Smooth muscle cell (in vitro differentiated cells): ENCODE measurements at regions not wholly inside any gene's neighbourhood (a gene's known extent, or its start where the extent isn't known, plus 50 kb on each side); places are given as distances from the start of the nearest gene placed in this dataset.
A peak's percentile ranks its signal among the peaks of the same experiment; 100 is the strongest.

Source experiments
- DNase-seq: peaks from one replicate; lab custom pipeline; 2025; ENCODE audit not compliant: unreplicated experiment; lab: John Stamatoyannopoulos, UW
- H2AFZ ChIP-seq: fragments of 200-600 bp; sonication (generic); 2 replicates; pipeline ENCODE4 v1.6.0; 2016; ENCODE audit warnings: antibody characterized with exemption, low read depth, mild to moderate bottlenecking
- H3F3A ChIP-seq: fragments of 200-600 bp; sonication (generic); 2 replicates; pipeline ENCODE4 v1.6.0; 2017; ENCODE audit warnings: antibody characterized with exemption, low read depth
- H3K27ac ChIP-seq: fragments of 200-600 bp; sonication (generic); 2 replicates; pipeline ENCODE4 v1.5.1; 2016; ENCODE audit warnings: low read depth, mild to moderate bottlenecking
- H3K27me3 ChIP-seq: fragments of 200-600 bp; sonication (generic); 2 replicates; pipeline ENCODE4 v1.6.1; 2016; ENCODE audit warnings: low read depth, mild to moderate bottlenecking
- H3K36me3 ChIP-seq: fragments of 200-600 bp; sonication (generic); 2 replicates; pipeline ENCODE4 v1.5.1; 2016; ENCODE audit warnings: low read depth
- H3K4me1 ChIP-seq: fragments of 200-600 bp; sonication (generic); 2 replicates; pipeline ENCODE4 v1.5.1; 2016; ENCODE audit warnings: low read depth
- H3K4me2 ChIP-seq: fragments of 200-600 bp; sonication (generic); 2 replicates; pipeline ENCODE4 v1.6.0; 2016; ENCODE audit warnings: mild to moderate bottlenecking
- H3K4me3 ChIP-seq: fragments of 200-600 bp; sonication (generic); 2 replicates; pipeline ENCODE4 v1.5.1; 2016; ENCODE audit warnings: mild to moderate bottlenecking
- H3K79me2 ChIP-seq: fragments of 200-600 bp; sonication (generic); 2 replicates; pipeline ENCODE4 v1.6.0; 2016; ENCODE audit warnings: low read depth, mild to moderate bottlenecking
- H3K9ac ChIP-seq: fragments of 200-600 bp; sonication (generic); 2 replicates; pipeline ENCODE4 v1.6.0; 2016; ENCODE audit warnings: low read depth
- H3K9me3 ChIP-seq: fragments of 200-600 bp; sonication (generic); replicated peaks from 2 replicates; pipeline ENCODE4 v1.5.1; 2016; ENCODE audit warnings: low read depth
- H4K20me1 ChIP-seq: fragments of 200-600 bp; sonication (generic); 2 replicates; pipeline ENCODE4 v1.6.0; 2016; ENCODE audit warnings: low read depth
- CTCF ChIP-seq: fragments of 200-600 bp; sonication (generic); IDR thresholded peaks from 2 replicates; pipeline ENCODE4 v1.5.1; 2017; ENCODE audit warnings: borderline replicate concordance, mild to moderate bottlenecking, antibody characterized with exemption; ENCODE audit not compliant: insufficient read depth, poor library complexity, severe bottlenecking
- WGBS: methylation state at CpG from one replicate; pipeline ENCODE4 v1.1.7; 2016; ENCODE audit warnings: low lambda C conversion rate; 5-methylcytosine and 5-hydroxymethylcytosine counted together

GRCh38 chr15:39177561-39177960 is 403.3 kb upstream of the THBS1 start:
- no peaks in the 10 kb centered on the region for H3F3A ChIP-seq

DNA sequence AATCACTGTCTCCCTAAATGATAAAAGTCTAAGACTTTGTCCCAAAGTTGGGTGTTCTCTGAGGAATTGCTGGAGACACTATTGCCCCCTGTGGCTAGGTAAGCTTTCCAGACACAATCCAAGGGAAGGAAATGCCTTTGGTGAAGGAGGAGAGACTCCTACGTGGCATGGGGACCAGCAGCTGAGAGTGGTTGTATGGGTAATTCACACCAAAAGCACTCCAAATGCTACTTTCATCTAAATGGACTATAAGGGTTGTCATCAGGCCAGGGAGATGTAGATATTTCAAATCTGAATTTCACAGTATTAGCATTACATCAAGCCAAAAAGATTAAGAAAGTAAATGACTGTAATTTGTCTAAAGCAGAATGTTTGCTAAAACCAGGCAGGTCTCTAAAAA is 400.8 kb upstream of the THBS1 start:
- Histone ChIP-seq H3K9ac (no peak overlapping the region), H3K36me3 (no peaks in the 10 kb centered on the region), H4K20me1 (no peaks in the 10 kb centered on the region), H3K79me2 (no peaks in the 10 kb centered on the region), H3K9me3 (no peaks in the 10 kb centered on the region), H3F3A (no peaks in the 10 kb centered on the region), H3K4me3 (no peak overlapping the region), H3K27me3 (no peaks in the 10 kb centered on the region), H3K4me1 (no peaks in the 10 kb centered on the region), H2AFZ (no peak overlapping the region), H3K27ac (peak overlapping the region; percentile 56), H3K4me2 (peak overlapping the region; percentile 18)
- TF ChIP-seq CTCF, result no peak
- WGBS, result 71% methylated on average over 1 of the region's 1 CpG
- no peak for DNase-seq

More at GRCh38 chr15:39177561-39177960, 403.3 kb upstream of the THBS1 start:
- DNase-seq, result no peak
- Histone ChIP-seq H3K27ac (no peak overlapping the region), H3K4me3 (no peak overlapping the region), H3K9ac (no peak overlapping the region), H4K20me1 (no peaks in the 10 kb centered on the region), H3K4me1 (peaks cover 4% of the 10 kb centered on the region), H3K27me3 (no peaks in the 10 kb centered on the region), H3K36me3 (no peaks in the 10 kb centered on the region), H3K9me3 (no peaks in the 10 kb centered on the region), H3K79me2 (no peaks in the 10 kb centered on the region), H3K4me2 (no peak overlapping the region), H2AFZ (no peak overlapping the region)
- TF ChIP-seq CTCF, result no peak
- WGBS, result 72% methylated on average over 4 of the region's 4 CpGs

DNA sequence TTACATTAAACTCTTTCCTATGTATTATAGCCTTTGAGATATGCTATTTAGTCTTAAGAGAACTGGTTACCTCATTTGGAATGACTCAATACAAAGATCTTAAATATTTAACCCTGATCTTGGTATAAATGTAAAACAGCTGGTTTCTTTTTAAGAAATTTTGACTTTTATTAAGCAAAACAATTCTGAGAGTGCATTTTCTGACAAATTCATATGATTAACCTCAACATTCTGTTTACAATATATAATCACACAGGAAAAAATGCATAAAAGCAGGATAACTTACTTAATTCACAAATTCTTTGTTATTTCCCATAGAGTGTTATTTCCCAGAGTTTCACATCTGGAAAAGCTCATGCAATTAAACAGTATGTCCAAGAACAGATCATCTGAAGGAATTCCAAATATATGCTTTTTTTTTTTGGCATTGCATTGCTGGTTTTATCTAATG is 400.4 kb upstream of the THBS1 start:
- H3K4me3 ChIP-seq, result no peak overlapping the region
- H3K9ac ChIP-seq, result no peak overlapping the region
- no peaks in the 10 kb centered on the region for H3K36me3 ChIP-seq
- no peaks in the 10 kb centered on the region for H3K4me1 ChIP-seq
- H3K79me2 ChIP-seq, result no peaks in the 10 kb centered on the region
- no peak for TF ChIP-seq CTCF
- no peak for DNase-seq
- no peaks in the 10 kb centered on the region for H4K20me1 ChIP-seq
- no peak overlapping the region for H2AFZ ChIP-seq
- H3K4me2 ChIP-seq, result peak overlapping the region; percentile 34
- H3K9me3 ChIP-seq, result no peaks in the 10 kb centered on the region
- no peaks in the 10 kb centered on the region for H3F3A ChIP-seq
- no peaks in the 10 kb centered on the region for H3K27me3 ChIP-seq
- peak overlapping the region; percentile 56 for H3K27ac ChIP-seq

GRCh38 chr15:39181056-39181747 is 399.7 kb upstream of the THBS1 start:
- no peak for DNase-seq
- 75% methylated on average over 1 of the region's 1 CpG for WGBS
- Histone ChIP-seq H3K4me2 (peak overlapping the region; percentile 34), H2AFZ (peak overlapping the region; percentile 41), H3K27me3 (no peaks in the 10 kb centered on the region), H3K36me3 (no peaks in the 10 kb centered on the region), H3K79me2 (no peaks in the 10 kb centered on the region), H4K20me1 (no peaks in the 10 kb centered on the region), H3K27ac (peak overlapping the region; percentile 56), H3K9me3 (no peaks in the 10 kb centered on the region), H3K4me3 (no peak overlapping the region), H3K4me1 (no peaks in the 10 kb centered on the region), H3K9ac (no peak overlapping the region), H3F3A (no peaks in the 10 kb centered on the region)
- no peak for TF ChIP-seq CTCF
